ENCODE measurements at regions not wholly inside any gene's neighbourhood (a gene's known extent, or its start where the extent isn't known, plus 50 kb on each side); places are given as distances from the start of the nearest gene placed in this dataset.

DNA sequence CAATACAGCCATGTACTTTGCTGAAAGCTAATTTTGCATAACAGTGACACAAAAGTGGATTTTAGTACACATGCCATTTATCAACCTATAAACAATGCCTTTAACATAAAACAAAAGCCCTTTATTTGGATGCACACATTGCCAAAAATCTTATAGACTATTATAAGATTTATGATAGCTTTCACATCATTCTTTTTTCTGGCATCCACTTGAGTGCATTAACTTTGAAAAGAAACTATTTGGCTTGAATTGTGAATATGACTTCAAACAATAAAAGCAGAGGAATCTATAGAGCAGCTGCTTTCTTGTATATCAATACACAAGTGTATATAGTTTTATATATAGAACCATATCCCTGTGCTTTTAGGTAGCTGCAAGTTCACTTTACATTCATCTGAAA, 577.4 kb downstream of the CBLN2 start:
- H3K9me3 ChIP-seq (ENCODE audit: insufficient read depth, low read length, severe bottlenecking), result peaks cover 3% of the 10 kb centered on the region
- no peaks in the 10 kb centered on the region for H3K36me3 ChIP-seq (ENCODE audit: insufficient read depth, low read length)
- no peak overlapping the region for H3K4me3 ChIP-seq (ENCODE audit: low read depth in 1 of 2, low read length in 2 of 2)
- no peak overlapping the region for H3K27ac ChIP-seq (ENCODE audit: low read length)
- H3K4me2 ChIP-seq (ENCODE audit: insufficient read depth, low read length), result no peak overlapping the region
- H3K27me3 ChIP-seq (ENCODE audit: insufficient read depth, low read length, poor library complexity), result no peaks in the 10 kb centered on the region
- TF ChIP-seq CTCF (IDR thresholded peaks at IDR 0.05; ENCODE audit: borderline replicate concordance, extremely low read depth, low read length, poor library complexity, severe bottlenecking) (no peak), EZH2 (IDR thresholded peaks at IDR 0.05; ENCODE audit: borderline replicate concordance, low read depth, low read length, severe bottlenecking) (no peak)
- H3K79me2 ChIP-seq (ENCODE audit: insufficient read depth, low read length), result no peaks in the 10 kb centered on the region
- DNase-seq (no peak), ATAC-seq (ENCODE audit: insufficient read depth, low read depth) (no peak)
- H4K20me1 ChIP-seq (ENCODE audit: insufficient read depth, low read length), result no peaks in the 10 kb centered on the region
- H2AFZ ChIP-seq (ENCODE audit: low read depth, low read length), result no peak overlapping the region
- no peaks in the 10 kb centered on the region for H3K4me1 ChIP-seq (ENCODE audit: insufficient read depth, low read length)
- H3K9ac ChIP-seq (ENCODE audit: low read depth, low read length), result no peak overlapping the region

DNA sequence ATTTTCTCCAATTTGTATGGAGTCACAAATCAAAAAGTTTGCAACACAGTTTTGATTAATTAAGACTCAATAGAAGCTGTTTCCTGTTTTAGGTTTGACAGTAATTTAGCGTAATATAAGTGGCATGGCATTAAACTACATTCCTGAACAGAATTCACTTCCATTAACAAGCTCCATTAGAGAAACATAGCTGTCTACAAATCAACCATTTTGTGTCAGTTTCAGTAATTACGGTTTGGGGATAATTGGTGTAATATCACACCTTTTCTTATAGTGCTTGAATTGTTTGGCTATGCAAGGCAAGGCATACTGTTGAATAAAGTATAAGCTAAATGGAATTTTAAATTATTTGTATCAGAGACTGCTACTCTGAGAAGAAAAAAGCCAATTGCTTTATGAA, 585.5 kb downstream of the CBLN2 start:
- ATAC-seq (ENCODE audit: insufficient read depth, low read depth) (no peak), DNase-seq (no peak)
- H3K4me1 ChIP-seq (ENCODE audit: insufficient read depth, low read length), result no peaks in the 10 kb centered on the region
- no peaks in the 10 kb centered on the region for H4K20me1 ChIP-seq (ENCODE audit: insufficient read depth, low read length)
- no peaks in the 10 kb centered on the region for H3K79me2 ChIP-seq (ENCODE audit: insufficient read depth, low read length)
- H3K4me3 ChIP-seq (ENCODE audit: low read depth in 1 of 2, low read length in 2 of 2), result no peak overlapping the region
- H2AFZ ChIP-seq (ENCODE audit: low read depth, low read length), result no peak overlapping the region
- TF ChIP-seq EZH2 (IDR thresholded peaks at IDR 0.05; ENCODE audit: borderline replicate concordance, low read depth, low read length, severe bottlenecking) (no peak), CTCF (IDR thresholded peaks at IDR 0.05; ENCODE audit: borderline replicate concordance, extremely low read depth, low read length, poor library complexity, severe bottlenecking) (no peak)
- H3K27me3 ChIP-seq (ENCODE audit: insufficient read depth, low read length, poor library complexity), result no peaks in the 10 kb centered on the region
- H3K27ac ChIP-seq (ENCODE audit: low read length), result no peak overlapping the region
- H3K9ac ChIP-seq (ENCODE audit: low read depth, low read length), result no peak overlapping the region
- no peaks in the 10 kb centered on the region for H3K9me3 ChIP-seq (ENCODE audit: insufficient read depth, low read length, severe bottlenecking)
- no peak overlapping the region for H3K4me2 ChIP-seq (ENCODE audit: insufficient read depth, low read length)
- H3K36me3 ChIP-seq (ENCODE audit: insufficient read depth, low read length), result no peaks in the 10 kb centered on the region

- H2AFZ ChIP-seq (ENCODE audit: low read depth, low read length), result no peak overlapping the region
- ATAC-seq (ENCODE audit: insufficient read depth, low read depth) (no peak), DNase-seq (no peak)
- H3K36me3 ChIP-seq (ENCODE audit: insufficient read depth, low read length), result no peaks in the 10 kb centered on the region
- no peak overlapping the region for H3K27ac ChIP-seq (ENCODE audit: low read length)
- H3K27me3 ChIP-seq (ENCODE audit: insufficient read depth, low read length, poor library complexity), result no peaks in the 10 kb centered on the region
- no peak overlapping the region for H3K9ac ChIP-seq (ENCODE audit: low read depth, low read length)
- H3K4me2 ChIP-seq (ENCODE audit: insufficient read depth, low read length), result no peak overlapping the region
- H3K4me1 ChIP-seq (ENCODE audit: insufficient read depth, low read length), result no peaks in the 10 kb centered on the region
- H3K4me3 ChIP-seq (ENCODE audit: low read depth in 1 of 2, low read length in 2 of 2), result no peak overlapping the region
- no peaks in the 10 kb centered on the region for H3K9me3 ChIP-seq (ENCODE audit: insufficient read depth, low read length, severe bottlenecking)
- H4K20me1 ChIP-seq (ENCODE audit: insufficient read depth, low read length), result no peaks in the 10 kb centered on the region
- TF ChIP-seq EZH2 (IDR thresholded peaks at IDR 0.05; ENCODE audit: borderline replicate concordance, low read depth, low read length, severe bottlenecking) (no peak), CTCF (IDR thresholded peaks at IDR 0.05; ENCODE audit: borderline replicate concordance, extremely low read depth, low read length, poor library complexity, severe bottlenecking) (no peak)
- no peaks in the 10 kb centered on the region for H3K79me2 ChIP-seq (ENCODE audit: insufficient read depth, low read length)
Observed at GRCh38 chr18:71951001-71951400, 593.1 kb downstream of the CBLN2 start.

- Histone ChIP-seq H4K20me1 (ENCODE audit: insufficient read depth, low read length) (no peaks in the 10 kb centered on the region), H3K79me2 (ENCODE audit: insufficient read depth, low read length) (no peaks in the 10 kb centered on the region), H3K27ac (ENCODE audit: low read length) (no peak overlapping the region), H3K27me3 (ENCODE audit: insufficient read depth, low read length, poor library complexity) (no peaks in the 10 kb centered on the region), H3K36me3 (ENCODE audit: insufficient read depth, low read length) (no peaks in the 10 kb centered on the region), H3K9me3 (ENCODE audit: insufficient read depth, low read length, severe bottlenecking) (no peaks in the 10 kb centered on the region), H2AFZ (ENCODE audit: low read depth, low read length) (no peak overlapping the region), H3K4me3 (ENCODE audit: low read depth in 1 of 2, low read length in 2 of 2) (no peak overlapping the region), H3K9ac (ENCODE audit: low read depth, low read length) (no peak overlapping the region), H3K4me2 (ENCODE audit: insufficient read depth, low read length) (no peak overlapping the region), H3K4me1 (ENCODE audit: insufficient read depth, low read length) (no peaks in the 10 kb centered on the region)
- no peak for TF ChIP-seq EZH2 (IDR thresholded peaks at IDR 0.05; ENCODE audit: borderline replicate concordance, low read depth, low read length, severe bottlenecking)
- TF ChIP-seq CTCF (IDR thresholded peaks at IDR 0.05; ENCODE audit: borderline replicate concordance, extremely low read depth, low read length, poor library complexity, severe bottlenecking), result no peak
- DNase-seq (no peak), ATAC-seq (ENCODE audit: insufficient read depth, low read depth) (no peak)
Observed at GRCh38 chr18:71942433-71942832, 601.7 kb downstream of the CBLN2 start.
